Testis (tissue), 2 donors: ENCODE measurements at regions not wholly inside any gene's neighbourhood (a gene's known extent, or its start where the extent isn't known, plus 50 kb on each side); places are given as distances from the start of the nearest gene placed in this dataset.
"Not testable (repeated sequence)": the region's sequence is repeated elsewhere in the genome, so short reads cannot be mapped to it uniquely, and the experiment has no call there.

ENCODE experiments used
- DNase-seq: peaks from one replicate; pipeline ENCODE4 v3.0.0-alpha.2; 2019
- H3K27ac ChIP-seq, 2 donors: fragments of 200-600 bp; sonication (generic); one replicate each; pipeline ENCODE4 v1.5.1; 2019
- H3K27me3 ChIP-seq: fragments of 200-600 bp; sonication (generic); one replicate; pipeline ENCODE4 v1.5.1; 2019
- H3K36me3 ChIP-seq: fragments of 200-600 bp; sonication (generic); one replicate; pipeline ENCODE4 v1.5.1; 2017; ENCODE audit warnings: low read depth; ENCODE audit errors: missing control alignments
- H3K4me1 ChIP-seq: fragments of 200-600 bp; sonication (generic); one replicate; pipeline ENCODE4 v1.5.1; 2019
- H3K4me3 ChIP-seq, 2 donors: fragments of 200-600 bp; sonication (generic); one replicate each; pipeline ENCODE4 v1.5.1; 2017 to 2019
- H3K9me3 ChIP-seq: fragments of 200-600 bp; sonication (generic); one replicate; pipeline ENCODE4 v1.5.1; 2017
- CTCF ChIP-seq, 3 experiments: fragments of 450-650 bp in 2 of 3; fragments of 200-600 bp in 1 of 3; sonication (generic) in 1 of 3; IDR thresholded peaks; one replicate each; pipeline ENCODE4 v1.5.1; 2016 to 2019; ENCODE audit warnings: antibody characterized with exemption in 3 of 3, mild to moderate bottlenecking in 2 of 3, moderate library complexity in 1 of 3
- POLR2A ChIP-seq: fragments of 450-650 bp; IDR thresholded peaks from one replicate; pipeline ENCODE4 v1.6.1; 2017; ENCODE audit warnings: antibody characterized with exemption, mild to moderate bottlenecking, moderate library complexity
- WGBS, 2 donors: methylation state at CpG; one replicate each; pipeline ENCODE4 v1.1.5; 2018; 5-methylcytosine and 5-hydroxymethylcytosine counted together
- intact Hi-C: fragments of 100-400 bp; cut with DNase I; formaldehyde crosslinking; loops from one replicate; pipeline ENCODE4 v1.15.1; 2023; ENCODE audit warnings: low total_unique reads

GRCh38 chr21:36223451-36223850 lies 66.8 kb downstream of the DOP1B start:
- Histone ChIP-seq H3K36me3 (no peaks in the 10 kb centered on the region), H3K9me3 (no peaks in the 10 kb centered on the region), H3K27ac (no peak overlapping the region), H3K4me1 (peaks cover 4% of the 10 kb centered on the region), H3K4me3 (no peak overlapping the region), H3K27me3 (no peaks in the 10 kb centered on the region)
- DNase-seq = no peak
- no peak for TF ChIP-seq CTCF (IDR thresholded peaks at IDR 0.05)
- no peak for TF ChIP-seq POLR2A
- intact Hi-C loops = no loop called here
- WGBS, 2 donors = 92 to 95% methylated on average over 4 of the region's 4 CpGs

GRCh38 chr21:36229181-36229580 lies 72.6 kb downstream of the DOP1B start:
- H3K27me3 ChIP-seq = no peaks in the 10 kb centered on the region
- intact Hi-C loops = no loop called here
- 84 to 96% methylated on average over 4 of the region's 4 CpGs for WGBS, 2 donors
- no peaks in the 10 kb centered on the region for H3K36me3 ChIP-seq
- no peaks in the 10 kb centered on the region for H3K4me1 ChIP-seq
- DNase-seq = no peak
- TF ChIP-seq POLR2A (no peak), CTCF (IDR thresholded peaks at IDR 0.05) (no peak)
- no peak overlapping the region for H3K27ac ChIP-seq
- H3K4me3 ChIP-seq = no peak overlapping the region
- H3K9me3 ChIP-seq = no peaks in the 10 kb centered on the region

- H3K4me3 ChIP-seq, H3K36me3 ChIP-seq, H3K4me1 ChIP-seq, H3K27ac ChIP-seq, DNase-seq, H3K27me3 ChIP-seq, H3K9me3 ChIP-seq, intact Hi-C loops: not testable (repeated sequence)
- WGBS, 2 donors = 92 to 97% methylated on average over 3 of the region's 3 CpGs
Measured at GRCh38 chr21:36231444-36231843, 74.8 kb downstream of the DOP1B start.

DNA sequence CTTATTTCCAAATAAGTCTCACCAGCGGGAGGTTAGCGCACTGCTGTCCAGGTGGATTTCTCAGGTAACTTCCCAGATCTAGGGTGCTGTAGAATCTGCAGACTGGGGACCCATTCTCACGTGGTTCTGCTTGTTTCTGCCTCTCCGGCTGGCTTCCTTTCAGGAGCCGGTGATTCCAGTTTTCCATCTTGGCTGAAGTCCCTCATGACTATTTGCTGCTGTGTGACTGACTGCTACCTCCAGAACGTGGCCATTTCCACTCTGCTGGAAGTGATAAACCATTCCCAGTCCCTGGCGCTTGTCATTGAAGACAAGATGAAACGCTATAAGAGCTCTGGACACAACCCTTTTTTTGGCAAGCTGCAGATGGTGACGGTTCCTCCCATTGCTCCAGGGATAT lies 76.0 kb downstream of the DOP1B start:
- no peak for TF ChIP-seq POLR2A
- TF ChIP-seq CTCF (IDR thresholded peaks at IDR 0.05) = no peak
- 78 to 88% methylated on average over 9 of the region's 9 CpGs for WGBS, 2 donors
- no peaks in the 10 kb centered on the region for H3K9me3 ChIP-seq
- no peak overlapping the region for H3K4me3 ChIP-seq
- H3K36me3 ChIP-seq = no peaks in the 10 kb centered on the region
- H3K27me3 ChIP-seq = no peaks in the 10 kb centered on the region
- intact Hi-C loops = no loop called here
- H3K4me1 ChIP-seq = no peaks in the 10 kb centered on the region
- no peak for DNase-seq
- H3K27ac ChIP-seq = no peak overlapping the region

- Histone ChIP-seq H3K36me3 (no peaks in the 10 kb centered on the region), H3K4me3 (no peak overlapping the region), H3K27me3 (no peaks in the 10 kb centered on the region), H3K9me3 (no peaks in the 10 kb centered on the region), H3K4me1 (no peaks in the 10 kb centered on the region), H3K27ac (no peak overlapping the region)
- intact Hi-C loops = no loop called here
- WGBS, 2 donors = 86 to 87% methylated on average over 8 of the region's 8 CpGs
- no peak for DNase-seq
- no peak for TF ChIP-seq CTCF (IDR thresholded peaks at IDR 0.05)
- TF ChIP-seq POLR2A = no peak
Measured at GRCh38 chr21:36235058-36235582, 78.5 kb downstream of the DOP1B start.
